Keratinocyte (primary cell): ENCODE measurements at regions not wholly inside any gene's neighbourhood (a gene's known extent, or its start where the extent isn't known, plus 50 kb on each side); places are given as distances from the start of the nearest gene placed in this dataset.

Experiments
- EZH2 ChIP-seq: IDR thresholded peaks from one replicate; pipeline ENCODE4 v1.6.1; 2012; ENCODE audit warnings: inconsistent platforms, mild to moderate bottlenecking, low read length, moderate library complexity
- TF ChIP-seq, protein P1 (sequence below), 3 experiments: IDR thresholded peaks in 1 of 3; conservative IDR thresholded peaks in 1 of 3; optimal IDR thresholded peaks in 1 of 3; 2 replicates in 2 of 3; 3 replicates in 1 of 3; pipeline versions ENCODE3 to v1.5.1; 2011; ENCODE audit warnings: low read length in 3 of 3, mild to moderate bottlenecking in 3 of 3, moderate library complexity in 2 of 3, control low read depth in 1 of 3, inconsistent platforms in 1 of 3; ENCODE audit not compliant: insufficient read depth in 2 of 3; ENCODE audit errors: extremely low read depth in 1 of 3

DNA sequence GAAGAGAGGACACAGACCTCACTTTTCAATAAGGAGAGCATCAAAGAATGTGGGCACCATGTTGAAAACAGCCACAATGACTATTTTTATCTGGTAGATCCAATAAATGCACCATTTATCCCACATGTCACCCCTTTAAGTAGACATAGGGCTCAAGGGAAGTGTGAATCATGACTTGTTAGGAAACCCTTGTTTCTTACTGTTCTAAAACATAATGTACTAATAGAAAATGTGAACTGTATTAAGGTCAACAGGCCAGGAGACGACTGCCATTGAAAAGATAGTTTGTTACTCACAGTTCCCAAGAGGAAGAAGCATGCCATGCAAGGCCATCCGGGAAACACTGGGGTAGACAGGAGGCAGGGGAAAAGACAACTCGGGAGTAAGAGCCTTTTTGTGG, 137.7 kb downstream of the EN1 start:
- no peak for TF ChIP-seq EZH2
- TF ChIP-seq, protein P1, sequence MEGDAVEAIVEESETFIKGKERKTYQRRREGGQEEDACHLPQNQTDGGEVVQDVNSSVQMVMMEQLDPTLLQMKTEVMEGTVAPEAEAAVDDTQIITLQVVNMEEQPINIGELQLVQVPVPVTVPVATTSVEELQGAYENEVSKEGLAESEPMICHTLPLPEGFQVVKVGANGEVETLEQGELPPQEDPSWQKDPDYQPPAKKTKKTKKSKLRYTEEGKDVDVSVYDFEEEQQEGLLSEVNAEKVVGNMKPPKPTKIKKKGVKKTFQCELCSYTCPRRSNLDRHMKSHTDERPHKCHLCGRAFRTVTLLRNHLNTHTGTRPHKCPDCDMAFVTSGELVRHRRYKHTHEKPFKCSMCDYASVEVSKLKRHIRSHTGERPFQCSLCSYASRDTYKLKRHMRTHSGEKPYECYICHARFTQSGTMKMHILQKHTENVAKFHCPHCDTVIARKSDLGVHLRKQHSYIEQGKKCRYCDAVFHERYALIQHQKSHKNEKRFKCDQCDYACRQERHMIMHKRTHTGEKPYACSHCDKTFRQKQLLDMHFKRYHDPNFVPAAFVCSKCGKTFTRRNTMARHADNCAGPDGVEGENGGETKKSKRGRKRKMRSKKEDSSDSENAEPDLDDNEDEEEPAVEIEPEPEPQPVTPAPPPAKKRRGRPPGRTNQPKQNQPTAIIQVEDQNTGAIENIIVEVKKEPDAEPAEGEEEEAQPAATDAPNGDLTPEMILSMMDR (optimal IDR thresholded peaks at IDR 0.05 in 1 of 3, IDR thresholded peaks at IDR 0.05 in 1 of 3, conservative IDR thresholded peaks at IDR 0.05 in 1 of 3; ENCODE audit: extremely low read depth in 1 of 3, insufficient read depth in 2 of 3, low read length in 3 of 3): no peak
